Endothelial cell of umbilical vein (primary cell): ENCODE measurements at regions not wholly inside any gene's neighbourhood (a gene's known extent, or its start where the extent isn't known, plus 50 kb on each side); places are given as distances from the start of the nearest gene placed in this dataset.

Source experiments
- BruUV-seq: library from RNA; stranded (reverse); fragments of 400-500 nt; replicated peaks from 2 replicates; lab custom pipeline; 2021; lab: Mats Ljungman, UMichigan
- CTCF ChIA-PET: fragments of 300-600, 350-600 bp; sonication (Branson Sonifier 250); formaldehyde crosslinking; loops from one replicate; lab custom pipeline; 2021; ENCODE audit warnings: antibody characterized with exemption, inconsistent platforms; lab: Charles Lee
- POLR2A ChIA-PET: fragments of 300-600, 350-600 bp; sonication (Branson Sonifier 250); formaldehyde crosslinking; loops from one replicate; lab custom pipeline; 2021; ENCODE audit warnings: antibody characterized with exemption, inconsistent platforms; lab: Charles Lee
- DNase-seq: peaks from one replicate; pipeline ENCODE4 v3.0.0-alpha.2; 2011; ENCODE audit warnings: low read depth, low spot score
- FAIRE-seq: peaks from 2 replicates; lab custom pipeline; 2011; peaks lifted over from hg19 to GRCh38; lab: Jason Lieb, UNC
- H2AFZ ChIP-seq: 2 replicates; pipeline ENCODE4 v1.6.0; 2012; ENCODE audit warnings: low read depth, low read length, control low read depth, inconsistent platforms
- H3K27ac ChIP-seq: 2 replicates; pipeline ENCODE4 v1.5.1; 2011; ENCODE audit warnings: low read depth, mild to moderate bottlenecking, control low read depth, low read length, moderate library complexity; ENCODE audit not compliant: insufficient read depth
- H3K27me3 ChIP-seq, 2 experiments: 2 replicates each; pipeline versions ENCODE4 v1.6.0 to v1.6.1; 2011; ENCODE audit warnings: low read length in 2 of 2, mixed read lengths in 1 of 2; ENCODE audit not compliant: control insufficient read depth in 2 of 2, insufficient read depth in 2 of 2
- H3K36me3 ChIP-seq, 2 experiments: 2 replicates in 1 of 2; 3 replicates in 1 of 2; pipeline ENCODE4 v1.5.1; 2011; ENCODE audit warnings: low read length in 2 of 2, mild to moderate bottlenecking in 1 of 2, moderate library complexity in 1 of 2; ENCODE audit not compliant: control insufficient read depth in 2 of 2, insufficient read depth in 2 of 2; ENCODE audit errors: extremely low read depth in 1 of 2
- H3K4me1 ChIP-seq: 3 replicates; pipeline ENCODE4 v1.5.1; 2011; ENCODE audit warnings: mild to moderate bottlenecking, low read length; ENCODE audit not compliant: control insufficient read depth, insufficient read depth; ENCODE audit errors: extremely low read depth
- H3K4me2 ChIP-seq: 2 replicates; pipeline ENCODE4 v1.6.1; 2011; ENCODE audit warnings: low read length, control low read depth, mixed read lengths; ENCODE audit not compliant: insufficient read depth
- H3K4me3 ChIP-seq, 3 experiments: fragments of 200-600 bp in 1 of 3; sonication (generic), shearing (Covaris generic) in 1 of 3; replicated peaks in 1 of 3; 2 replicates each; pipeline ENCODE4 v1.5.1; 2011 to 2016; ENCODE audit warnings: control low read depth in 3 of 3, low read length in 3 of 3, mild to moderate bottlenecking in 2 of 3, inconsistent platforms in 1 of 3, low read depth in 1 of 3, moderate library complexity in 1 of 3; ENCODE audit not compliant: insufficient read depth in 1 of 3
- H3K79me2 ChIP-seq: 2 replicates; pipeline ENCODE4 v1.6.0; 2012; ENCODE audit warnings: low read length, inconsistent platforms; ENCODE audit not compliant: control insufficient read depth, insufficient read depth
- H3K9ac ChIP-seq: replicated peaks from 2 replicates; pipeline ENCODE3; 2011; ENCODE audit warnings: low read length, control low read depth; ENCODE audit not compliant: insufficient read depth; ENCODE audit errors: extremely low read depth
- H3K9me1 ChIP-seq: replicated peaks from 3 replicates; pipeline ENCODE4 v1.6.0; 2011; ENCODE audit warnings: mild to moderate bottlenecking, low read length; ENCODE audit not compliant: control insufficient read depth, insufficient read depth; ENCODE audit errors: extremely low read depth
- H3K9me3 ChIP-seq: replicated peaks from 2 replicates; pipeline ENCODE4 v1.5.1; 2012; ENCODE audit warnings: low read length, inconsistent platforms; ENCODE audit not compliant: control insufficient read depth, insufficient read depth
- H4K20me1 ChIP-seq: replicated peaks from 2 replicates; pipeline ENCODE3; 2011; ENCODE audit warnings: mild to moderate bottlenecking, low read length; ENCODE audit not compliant: control insufficient read depth, insufficient read depth; ENCODE audit errors: extremely low read depth
- CTCF ChIP-seq, 2 donors: IDR thresholded peaks; 1 replicate in 1 of 2; 2 replicates in 1 of 2; pipeline ENCODE4 v1.5.1; 2011; ENCODE audit warnings: low read length in 2 of 2, mild to moderate bottlenecking in 2 of 2, moderate library complexity in 2 of 2, control low read depth in 1 of 2, inconsistent platforms in 1 of 2, low read depth in 1 of 2; ENCODE audit not compliant: insufficient read depth in 1 of 2; ENCODE audit errors: extremely low read depth in 1 of 2
- FOS ChIP-seq: IDR thresholded peaks from 2 replicates; pipeline ENCODE4 v1.6.1; 2011; ENCODE audit warnings: mild to moderate bottlenecking, low read length, moderate library complexity, borderline replicate concordance; ENCODE audit not compliant: insufficient read depth
- GATA2 ChIP-seq: IDR thresholded peaks from 2 replicates; pipeline ENCODE4 v1.7.0; 2011; ENCODE audit warnings: low read depth, mild to moderate bottlenecking, moderate library complexity, mixed read lengths, low read length; ENCODE audit not compliant: insufficient read length, insufficient read depth
- JUN ChIP-seq: IDR thresholded peaks from 2 replicates; pipeline ENCODE4 v1.6.1; 2011; ENCODE audit warnings: borderline replicate concordance, low read depth; ENCODE audit not compliant: insufficient read length, insufficient read depth
- MAX ChIP-seq: IDR thresholded peaks from 2 replicates; pipeline ENCODE4 v1.6.1; 2011; ENCODE audit not compliant: insufficient read depth, insufficient read length
- POLR2A ChIP-seq: IDR thresholded peaks from 2 replicates; pipeline ENCODE4 v1.6.1; 2012; ENCODE audit warnings: low read depth, mild to moderate bottlenecking, control low read depth, low read length
- dilution Hi-C: fragments of 300-500 bp; cut with MboI; formaldehyde crosslinking; loops from one replicate; pipeline ENCODE4 v1.15.0; 2019; ENCODE audit warnings: low sequenced_read_pairs; ENCODE audit not compliant: extremely low pct_ligation_motif_present
- intact Hi-C: fragments of 100-400 bp; cut with micrococcal nuclease; formaldehyde crosslinking; loops from one replicate; pipeline ENCODE4 v1.10.0; 2022

GRCh38 chr21:16181018-16181417, 451.2 kb downstream of the USP25 start:
- TF ChIP-seq JUN (peak; percentile 23), POLR2A (peak; percentile 24), FOS (no peak), GATA2 (no peak), CTCF (IDR thresholded peaks at IDR 0.05; ENCODE audit: extremely low read depth in 1 of 2, insufficient read depth in 1 of 2, low read depth in 1 of 2, low read length in 2 of 2) (no peak), MAX (no peak)
- peaks cover 25% of the 10 kb centered on the region for H3K4me1 ChIP-seq
- FAIRE-seq (peak; percentile 71), DNase-seq (peak; percentile 96)
- intact Hi-C loops: no loop called here
- no peaks in the 10 kb centered on the region for H3K27me3 ChIP-seq
- peak overlapping the region; percentile 35 for H2AFZ ChIP-seq
- no peaks in the 10 kb centered on the region for H4K20me1 ChIP-seq
- ChIA-PET CTCF (interaction anchor here (0.6 to 1.6 kb wide), 2 partner anchors 99 to 149 kb away, joined by 3 to 6 read pairs; no protein-coding TSS in a partner anchor), POLR2A (no interaction called here)
- no TSS peak for BruUV-seq
- no peaks in the 10 kb centered on the region for H3K36me3 ChIP-seq
- H3K4me3 ChIP-seq: no peak overlapping the region
- no peak overlapping the region for H3K9ac ChIP-seq
- H3K9me3 ChIP-seq: no peaks in the 10 kb centered on the region
- H3K27ac ChIP-seq: peak overlapping the region; percentile 35
- H3K4me2 ChIP-seq: peak overlapping the region; percentile 45
- dilution Hi-C loops: no loop called here
- no peaks in the 10 kb centered on the region for H3K79me2 ChIP-seq
- no peaks in the 10 kb centered on the region for H3K9me1 ChIP-seq
